Brain microvascular endothelial cell (primary cell): ENCODE measurements at regions not wholly inside any gene's neighbourhood (a gene's known extent, or its start where the extent isn't known, plus 50 kb on each side); places are given as distances from the start of the nearest gene placed in this dataset.

Source experiments
- DNase-seq: peaks from one replicate; pipeline ENCODE4 v3.0.0-alpha.2; 2020
- H3K27ac ChIP-seq: fragments of 250-450 bp; sonication (Bioruptor Pico); 2 replicates; pipeline ENCODE4 v1.5.1; 2020; ENCODE audit warnings: mild to moderate bottlenecking, moderate library complexity
- H3K27me3 ChIP-seq: fragments of 250-450 bp; sonication (Bioruptor Pico); replicated peaks from 2 replicates; pipeline ENCODE4 v1.5.1; 2020; ENCODE audit warnings: mild to moderate bottlenecking
- H3K36me3 ChIP-seq: fragments of 250-450 bp; sonication (Bioruptor Pico); replicated peaks from 2 replicates; pipeline ENCODE4 v1.5.1; 2020; ENCODE audit warnings: mild to moderate bottlenecking
- H3K4me3 ChIP-seq: 2 replicates; pipeline ENCODE4 v1.5.1; 2011; ENCODE audit warnings: low read depth, mild to moderate bottlenecking, control low read depth, low read length, moderate library complexity
- CTCF ChIP-seq: IDR thresholded peaks from 2 replicates; pipeline ENCODE4 v1.5.1; 2011; ENCODE audit warnings: low read depth, mild to moderate bottlenecking, moderate library complexity, low read length, control low read depth, inconsistent platforms; ENCODE audit errors: missing control alignments
- in situ Hi-C: cut with HindIII; loops from 2 replicates; pipeline ENCODE4 v1.10.0; 2017; ENCODE audit warnings: low sequenced_read_pairs, low pct_ligation_motif_present

GRCh38 chr14:94682061-94682516, 69.9 kb downstream of the SERPINA3 start:
- in situ Hi-C loops: no loop called here
- no peak for TF ChIP-seq CTCF
- DNase-seq: no peak
- H3K27ac ChIP-seq: no peak overlapping the region
- H3K27me3 ChIP-seq: no peaks in the 10 kb centered on the region
- H3K36me3 ChIP-seq: no peaks in the 10 kb centered on the region
- H3K4me3 ChIP-seq: no peak overlapping the region

DNA sequence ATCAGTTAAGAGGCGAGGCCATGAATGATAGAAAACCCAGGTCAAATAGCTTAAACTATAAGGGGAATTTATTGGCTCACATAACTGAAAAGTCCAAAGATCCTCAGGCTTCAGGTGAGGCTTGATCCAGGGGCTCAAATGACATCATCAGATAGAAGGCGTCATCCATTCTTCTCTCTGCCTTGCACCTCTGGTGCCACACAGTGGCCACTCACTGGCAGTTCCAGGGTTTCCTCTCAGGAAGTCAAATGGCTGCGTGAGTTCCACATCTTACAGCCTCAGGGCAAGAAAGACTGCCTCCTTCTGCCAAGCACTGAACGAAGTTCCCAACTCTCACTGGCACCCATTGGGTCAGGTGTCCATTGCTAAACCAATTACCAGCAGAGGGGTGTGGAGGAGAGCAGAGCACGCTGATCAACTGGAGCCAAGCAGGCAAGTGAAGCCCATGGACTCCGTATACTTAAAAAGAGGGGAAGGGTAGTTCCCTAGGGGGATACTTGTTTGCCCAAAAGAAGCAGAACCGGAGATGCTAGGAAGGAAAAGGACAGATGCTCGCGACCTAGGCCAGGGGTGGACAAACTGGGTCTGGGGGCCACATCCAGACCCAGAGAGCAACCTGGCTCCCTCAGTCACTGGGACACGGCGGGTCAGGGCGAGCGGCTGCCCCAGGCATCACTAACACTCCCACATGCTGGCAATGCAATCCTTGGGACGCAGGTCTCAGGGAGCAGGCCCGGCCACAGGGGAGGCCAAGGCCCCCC, 69.3 kb downstream of the SERPINA3 start:
- H3K4me3 ChIP-seq: no peak overlapping the region
- peak; percentile 90 for TF ChIP-seq CTCF
- in situ Hi-C loops: no loop called here
- H3K27ac ChIP-seq: no peak overlapping the region
- no peaks in the 10 kb centered on the region for H3K36me3 ChIP-seq
- H3K27me3 ChIP-seq: no peaks in the 10 kb centered on the region
- DNase-seq: peak; percentile 60

GRCh38 chr14:94680862-94681288, 68.7 kb downstream of the SERPINA3 start:
- no peak for TF ChIP-seq CTCF
- Histone ChIP-seq H3K27me3 (no peaks in the 10 kb centered on the region), H3K4me3 (no peak overlapping the region), H3K27ac (no peak overlapping the region), H3K36me3 (no peaks in the 10 kb centered on the region)
- in situ Hi-C loops: no loop called here
- no peak for DNase-seq

- H3K4me3 ChIP-seq: no peak overlapping the region
- H3K36me3 ChIP-seq: no peaks in the 10 kb centered on the region
- no peak for DNase-seq
- in situ Hi-C loops: no loop called here
- no peak overlapping the region for H3K27ac ChIP-seq
- TF ChIP-seq CTCF: no peak
- H3K27me3 ChIP-seq: no peaks in the 10 kb centered on the region
Observed at GRCh38 chr14:94679937-94680861, 68.0 kb downstream of the SERPINA3 start.

DNA sequence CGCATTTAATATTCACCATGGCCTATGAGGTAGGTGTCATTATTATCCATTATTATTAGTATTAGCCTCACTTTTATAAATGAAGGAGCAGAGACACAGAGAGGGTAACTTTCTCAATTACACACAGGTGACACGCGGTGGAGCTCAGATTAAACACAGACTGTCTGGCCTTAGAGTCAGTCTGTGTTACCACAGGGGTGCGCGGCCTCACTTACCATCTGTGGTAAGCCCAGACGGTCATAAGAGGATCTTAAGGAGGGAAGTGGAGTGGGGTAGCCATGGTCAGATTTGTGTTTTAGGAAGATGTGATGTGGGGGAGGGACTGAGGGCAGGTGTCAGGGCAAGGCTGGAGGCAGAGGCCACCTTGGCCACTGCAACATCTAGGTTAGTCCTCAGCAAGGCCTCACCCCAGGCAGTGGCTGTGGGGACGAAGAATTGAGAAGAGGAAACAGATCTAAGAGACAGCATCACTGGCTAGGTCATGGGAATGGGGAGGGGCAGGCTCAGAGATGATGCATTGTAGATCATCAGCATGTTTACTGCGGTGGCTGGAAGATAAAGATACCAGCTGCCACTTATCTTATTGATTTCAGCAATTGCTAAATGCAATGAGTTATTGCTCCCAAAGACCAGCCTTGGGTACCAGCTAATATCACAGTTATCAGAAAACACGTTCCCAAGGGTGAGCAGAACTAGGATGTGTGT, 67.1 kb downstream of the SERPINA3 start:
- Histone ChIP-seq H3K4me3 (no peak overlapping the region), H3K36me3 (no peaks in the 10 kb centered on the region), H3K27ac (no peak overlapping the region), H3K27me3 (no peaks in the 10 kb centered on the region)
- no peak for TF ChIP-seq CTCF
- in situ Hi-C loops: no loop called here
- DNase-seq: peak; percentile 12
